ENCODE measurements at regions not wholly inside any gene's neighbourhood (a gene's known extent, or its start where the extent isn't known, plus 50 kb on each side); places are given as distances from the start of the nearest gene placed in this dataset.
A peak's percentile ranks its signal among the peaks of the same experiment; 100 is the strongest.

DNA sequence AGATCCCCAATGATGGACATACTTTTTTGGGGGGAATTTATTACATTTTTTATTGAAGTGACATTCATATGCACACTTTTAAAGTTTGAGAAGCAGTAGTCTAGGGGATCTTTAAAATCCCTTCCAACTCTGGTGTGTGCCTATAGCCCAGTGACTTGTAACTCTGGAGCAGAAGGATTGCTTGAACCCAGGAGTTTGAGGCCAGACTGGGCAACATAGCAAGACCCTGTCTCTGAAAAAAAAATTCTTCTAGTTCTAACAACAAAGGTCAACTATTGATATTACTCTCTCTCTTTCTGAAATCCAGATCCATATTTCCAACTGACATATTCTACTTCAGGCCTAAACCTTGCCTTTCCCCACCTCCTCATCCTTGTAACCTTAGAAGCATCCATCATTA, 148.2 kb upstream of the SPRY4 start:
- no peak for FAIRE-seq
- no peak for TF ChIP-seq POLR2AphosphoS5 (IDR thresholded peaks at IDR 0.05; ENCODE audit: low read depth, low read length)
- TF ChIP-seq PAX5 (IDR thresholded peaks at IDR 0.05; ENCODE audit: insufficient read depth, low read length, severe bottlenecking) = no peak
- TF ChIP-seq SPI1 (IDR thresholded peaks at IDR 0.05; ENCODE audit: low read depth, low read length) = no peak
- no peak for TF ChIP-seq TAF1 (IDR thresholded peaks at IDR 0.05; ENCODE audit: low read depth, low read length)
- TF ChIP-seq POU2F2 (IDR thresholded peaks at IDR 0.05; ENCODE audit: low read depth, low read length) = no peak
- TF ChIP-seq POLR2A (IDR thresholded peaks at IDR 0.05; ENCODE audit: low read depth, low read length) = no peak
- DNase-seq (ENCODE audit: insufficient read length, low spot score) = no peak

- TF ChIP-seq TAF1 (IDR thresholded peaks at IDR 0.05; ENCODE audit: low read depth, low read length) = no peak
- DNase-seq (ENCODE audit: insufficient read length, low spot score) = no peak
- no peak for FAIRE-seq
Observed at GRCh38 chr5:142472306-142472951, 147.6 kb upstream of the SPRY4 start.

DNA sequence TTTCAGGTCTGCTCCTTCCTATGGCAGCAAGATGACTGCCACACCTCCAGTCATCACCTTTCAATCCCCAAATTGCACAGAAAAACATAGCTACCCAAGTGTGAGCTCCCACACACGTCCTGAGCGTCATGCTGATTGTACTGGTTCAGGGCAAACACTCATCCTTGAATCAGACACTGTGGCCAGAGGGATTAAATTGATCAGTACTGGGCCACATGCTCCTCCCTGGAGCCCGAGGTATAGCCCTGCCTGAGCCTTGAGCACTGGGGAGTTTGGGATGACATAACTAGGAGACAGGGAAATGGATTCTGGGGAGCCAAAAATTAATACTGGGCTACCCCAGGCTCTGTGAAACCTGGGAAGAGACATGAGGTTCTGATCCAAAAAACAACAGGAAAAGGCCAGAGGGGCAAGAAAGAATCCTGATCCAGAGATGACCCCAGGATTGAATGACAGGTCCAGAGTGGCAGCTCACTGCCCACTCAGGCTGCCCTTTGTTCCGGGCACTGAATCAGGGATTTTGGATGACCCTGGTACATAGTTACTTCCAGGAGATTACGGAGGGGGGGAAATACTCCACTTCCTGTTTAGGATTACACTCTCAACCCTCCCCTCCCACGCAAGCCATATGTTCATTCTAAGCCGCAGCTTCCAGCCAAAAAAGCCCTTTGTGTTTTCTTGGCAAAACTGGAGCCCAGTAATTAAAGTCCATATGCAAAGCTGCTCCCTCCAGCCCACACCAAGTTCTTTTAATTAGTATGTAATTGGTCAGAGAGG, 141.6 kb upstream of the SPRY4 start:
- TF ChIP-seq TAF1 (IDR thresholded peaks at IDR 0.05; ENCODE audit: low read depth, low read length) = no peak
- TF ChIP-seq POU2F2 (IDR thresholded peaks at IDR 0.05; ENCODE audit: low read depth, low read length) = no peak
- TF ChIP-seq POLR2A (IDR thresholded peaks at IDR 0.05; ENCODE audit: low read depth, low read length) = no peak
- no peak for TF ChIP-seq PAX5 (IDR thresholded peaks at IDR 0.05; ENCODE audit: insufficient read depth, low read length, severe bottlenecking)
- TF ChIP-seq SPI1 (IDR thresholded peaks at IDR 0.05; ENCODE audit: low read depth, low read length) = no peak
- no peak for TF ChIP-seq POLR2AphosphoS5 (IDR thresholded peaks at IDR 0.05; ENCODE audit: low read depth, low read length)
- no peak for FAIRE-seq
- DNase-seq (ENCODE audit: insufficient read length, low spot score) = no peak

DNA sequence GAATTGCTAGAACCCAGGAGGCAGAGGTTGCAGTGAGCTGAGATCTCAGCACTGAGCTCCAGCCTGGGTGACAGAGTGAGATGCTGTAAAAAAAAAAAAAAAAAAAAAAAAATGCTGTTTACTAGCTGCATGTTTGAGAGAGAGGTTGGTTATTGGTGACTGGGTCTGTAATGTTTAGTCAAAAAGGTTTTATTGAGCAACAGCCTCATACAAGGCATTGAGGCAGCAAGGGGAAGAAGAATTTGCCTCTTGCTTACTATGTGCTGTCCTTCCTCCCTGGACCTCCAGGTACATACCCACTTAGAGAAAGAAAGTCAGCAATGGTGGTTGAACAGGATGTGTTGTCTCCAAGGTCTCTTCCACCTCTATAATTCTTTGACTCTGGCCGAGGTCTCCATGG, 140.7 kb upstream of the SPRY4 start:
- TF ChIP-seq POLR2AphosphoS5 (IDR thresholded peaks at IDR 0.05; ENCODE audit: low read depth, low read length) (no peak), PAX5 (IDR thresholded peaks at IDR 0.05; ENCODE audit: insufficient read depth, low read length, severe bottlenecking) (no peak), POLR2A (IDR thresholded peaks at IDR 0.05; ENCODE audit: low read depth, low read length) (no peak), POU2F2 (IDR thresholded peaks at IDR 0.05; ENCODE audit: low read depth, low read length) (no peak), TAF1 (IDR thresholded peaks at IDR 0.05; ENCODE audit: low read depth, low read length) (no peak), SPI1 (IDR thresholded peaks at IDR 0.05; ENCODE audit: low read depth, low read length) (no peak)
- FAIRE-seq (no peak), DNase-seq (ENCODE audit: insufficient read length, low spot score) (no peak)

DNA sequence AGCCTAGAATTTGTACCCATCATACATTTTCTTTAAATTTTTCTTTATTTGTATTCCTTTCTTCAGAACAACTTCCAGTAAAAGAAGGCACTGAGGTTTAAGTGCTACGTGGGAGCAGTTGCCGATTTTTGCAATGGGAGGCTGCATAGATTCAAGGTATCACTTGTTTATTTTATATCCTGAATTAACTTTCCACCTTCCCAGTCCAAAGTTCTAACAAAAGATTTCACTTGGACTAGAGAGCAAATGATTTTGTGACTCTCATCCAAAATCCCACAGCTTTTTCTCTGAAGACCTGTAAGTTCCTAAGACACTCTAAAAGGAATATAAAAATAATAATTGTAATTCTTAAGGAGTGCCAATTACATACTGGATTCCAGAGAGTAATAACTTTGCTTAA, 139.1 kb upstream of the SPRY4 start:
- no peak for TF ChIP-seq POLR2AphosphoS5 (IDR thresholded peaks at IDR 0.05; ENCODE audit: low read depth, low read length)
- no peak for TF ChIP-seq POU2F2 (IDR thresholded peaks at IDR 0.05; ENCODE audit: low read depth, low read length)
- TF ChIP-seq PAX5 (IDR thresholded peaks at IDR 0.05; ENCODE audit: insufficient read depth, low read length, severe bottlenecking) = no peak
- no peak for TF ChIP-seq POLR2A (IDR thresholded peaks at IDR 0.05; ENCODE audit: low read depth, low read length)
- no peak for TF ChIP-seq SPI1 (IDR thresholded peaks at IDR 0.05; ENCODE audit: low read depth, low read length)
- TF ChIP-seq TAF1 (IDR thresholded peaks at IDR 0.05; ENCODE audit: low read depth, low read length) = no peak
- no peak for DNase-seq (ENCODE audit: insufficient read length, low spot score)
- FAIRE-seq = no peak

- FAIRE-seq (no peak), DNase-seq (ENCODE audit: insufficient read length, low spot score) (no peak)
- TF ChIP-seq TAF1 (IDR thresholded peaks at IDR 0.05; ENCODE audit: low read depth, low read length) (no peak), PAX5 (IDR thresholded peaks at IDR 0.05; ENCODE audit: insufficient read depth, low read length, severe bottlenecking) (no peak), POLR2A (IDR thresholded peaks at IDR 0.05; ENCODE audit: low read depth, low read length) (no peak), SPI1 (IDR thresholded peaks at IDR 0.05; ENCODE audit: low read depth, low read length) (no peak), POLR2AphosphoS5 (IDR thresholded peaks at IDR 0.05; ENCODE audit: low read depth, low read length) (no peak), POU2F2 (IDR thresholded peaks at IDR 0.05; ENCODE audit: low read depth, low read length) (no peak)
Observed at GRCh38 chr5:142461028-142461590, 136.3 kb upstream of the SPRY4 start.

DNA sequence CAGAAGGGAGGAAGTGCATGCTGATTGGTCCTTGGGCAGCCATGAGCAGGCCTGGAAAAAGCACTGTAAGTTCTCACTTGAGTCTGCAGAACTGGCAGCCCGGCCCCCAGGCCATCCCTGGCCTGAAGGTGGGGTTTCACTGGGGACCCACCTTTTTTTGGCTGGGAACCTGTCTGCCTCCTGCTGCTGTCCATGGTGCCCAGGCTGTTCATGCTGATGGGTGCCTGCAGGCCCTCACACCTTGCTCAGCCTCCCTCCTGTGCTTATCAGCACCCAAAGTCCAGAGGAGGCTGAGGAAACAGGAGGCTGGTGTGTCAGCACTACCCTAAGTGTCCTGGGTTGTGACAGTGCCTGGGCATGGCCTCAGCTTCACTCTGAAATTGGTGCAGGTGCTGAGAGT, 134.4 kb upstream of the SPRY4 start:
- TF ChIP-seq PAX5 (IDR thresholded peaks at IDR 0.05; ENCODE audit: insufficient read depth, low read length, severe bottlenecking) (no peak), POLR2AphosphoS5 (IDR thresholded peaks at IDR 0.05; ENCODE audit: low read depth, low read length) (no peak), POU2F2 (IDR thresholded peaks at IDR 0.05; ENCODE audit: low read depth, low read length) (no peak), POLR2A (IDR thresholded peaks at IDR 0.05; ENCODE audit: low read depth, low read length) (no peak), SPI1 (IDR thresholded peaks at IDR 0.05; ENCODE audit: low read depth, low read length) (no peak), TAF1 (IDR thresholded peaks at IDR 0.05; ENCODE audit: low read depth, low read length) (no peak)
- FAIRE-seq (no peak), DNase-seq (ENCODE audit: insufficient read length, low spot score) (no peak)

DNA sequence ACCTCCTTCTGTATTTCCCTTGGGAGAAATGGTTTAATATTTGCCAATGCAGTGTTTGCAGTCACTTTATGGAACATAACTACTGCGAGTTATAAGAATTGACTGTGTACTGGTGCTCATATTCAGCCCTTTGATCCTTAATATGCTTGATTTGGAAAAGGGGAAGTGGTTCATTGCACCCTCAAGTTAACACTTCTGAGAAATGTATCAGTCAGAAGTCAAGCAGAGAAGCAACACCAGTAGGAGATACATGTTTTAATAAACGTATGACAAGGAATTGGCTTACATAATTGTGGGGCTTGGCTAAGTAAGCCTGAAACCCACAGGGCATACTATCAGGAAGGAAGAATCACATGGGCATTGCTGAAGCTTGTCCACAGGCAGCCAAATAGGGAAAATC, 131.0 kb upstream of the SPRY4 start:
- peak; percentile 43 for FAIRE-seq
- TF ChIP-seq TAF1 (IDR thresholded peaks at IDR 0.05; ENCODE audit: low read depth, low read length) (no peak), SPI1 (IDR thresholded peaks at IDR 0.05; ENCODE audit: low read depth, low read length) (peak; percentile 89)
- DNase-seq (ENCODE audit: insufficient read length, low spot score) = no peak

- no peak for FAIRE-seq
- no peak for TF ChIP-seq POU2F2 (IDR thresholded peaks at IDR 0.05; ENCODE audit: low read depth, low read length)
- no peak for TF ChIP-seq POLR2AphosphoS5 (IDR thresholded peaks at IDR 0.05; ENCODE audit: low read depth, low read length)
- TF ChIP-seq POLR2A (IDR thresholded peaks at IDR 0.05; ENCODE audit: low read depth, low read length) = no peak
- TF ChIP-seq SPI1 (IDR thresholded peaks at IDR 0.05; ENCODE audit: low read depth, low read length) = no peak
- no peak for TF ChIP-seq PAX5 (IDR thresholded peaks at IDR 0.05; ENCODE audit: insufficient read depth, low read length, severe bottlenecking)
- no peak for TF ChIP-seq TAF1 (IDR thresholded peaks at IDR 0.05; ENCODE audit: low read depth, low read length)
- no peak for DNase-seq (ENCODE audit: insufficient read length, low spot score)
Observed at GRCh38 chr5:142453932-142454331, 129.1 kb upstream of the SPRY4 start.

All from GM12891 (cell line).